Endothelial cell of umbilical vein (primary cell): ENCODE measurements at regions not wholly inside any gene's neighbourhood (a gene's known extent, or its start where the extent isn't known, plus 50 kb on each side); places are given as distances from the start of the nearest gene placed in this dataset.

ENCODE experiments used
- BruUV-seq: library from RNA; stranded (reverse); fragments of 400-500 nt; replicated peaks from 2 replicates; lab custom pipeline; 2021; lab: Mats Ljungman, UMichigan
- CTCF ChIA-PET: fragments of 300-600, 350-600 bp; sonication (Branson Sonifier 250); formaldehyde crosslinking; loops from one replicate; lab custom pipeline; 2021; ENCODE audit warnings: antibody characterized with exemption, inconsistent platforms; lab: Charles Lee
- POLR2A ChIA-PET: fragments of 300-600, 350-600 bp; sonication (Branson Sonifier 250); formaldehyde crosslinking; loops from one replicate; lab custom pipeline; 2021; ENCODE audit warnings: antibody characterized with exemption, inconsistent platforms; lab: Charles Lee
- DNase-seq: peaks from one replicate; pipeline ENCODE4 v3.0.0-alpha.2; 2011; ENCODE audit warnings: low read depth, low spot score
- FAIRE-seq: peaks from 2 replicates; lab custom pipeline; 2011; peaks lifted over from hg19 to GRCh38; lab: Jason Lieb, UNC
- H2AFZ ChIP-seq: 2 replicates; pipeline ENCODE4 v1.6.0; 2012; ENCODE audit warnings: low read depth, low read length, control low read depth, inconsistent platforms
- H3K27ac ChIP-seq: 2 replicates; pipeline ENCODE4 v1.5.1; 2011; ENCODE audit warnings: low read depth, mild to moderate bottlenecking, control low read depth, low read length, moderate library complexity; ENCODE audit not compliant: insufficient read depth
- H3K27me3 ChIP-seq, 2 experiments: 2 replicates each; pipeline versions ENCODE4 v1.6.0 to v1.6.1; 2011; ENCODE audit warnings: low read length in 2 of 2, mixed read lengths in 1 of 2; ENCODE audit not compliant: control insufficient read depth in 2 of 2, insufficient read depth in 2 of 2
- H3K36me3 ChIP-seq, 2 experiments: 2 replicates in 1 of 2; 3 replicates in 1 of 2; pipeline ENCODE4 v1.5.1; 2011; ENCODE audit warnings: low read length in 2 of 2, mild to moderate bottlenecking in 1 of 2, moderate library complexity in 1 of 2; ENCODE audit not compliant: control insufficient read depth in 2 of 2, insufficient read depth in 2 of 2; ENCODE audit errors: extremely low read depth in 1 of 2
- H3K4me1 ChIP-seq: 3 replicates; pipeline ENCODE4 v1.5.1; 2011; ENCODE audit warnings: mild to moderate bottlenecking, low read length; ENCODE audit not compliant: control insufficient read depth, insufficient read depth; ENCODE audit errors: extremely low read depth
- H3K4me2 ChIP-seq: 2 replicates; pipeline ENCODE4 v1.6.1; 2011; ENCODE audit warnings: low read length, control low read depth, mixed read lengths; ENCODE audit not compliant: insufficient read depth
- H3K4me3 ChIP-seq, 3 experiments: fragments of 200-600 bp in 1 of 3; sonication (generic), shearing (Covaris generic) in 1 of 3; replicated peaks in 1 of 3; 2 replicates each; pipeline ENCODE4 v1.5.1; 2011 to 2016; ENCODE audit warnings: control low read depth in 3 of 3, low read length in 3 of 3, mild to moderate bottlenecking in 2 of 3, inconsistent platforms in 1 of 3, low read depth in 1 of 3, moderate library complexity in 1 of 3; ENCODE audit not compliant: insufficient read depth in 1 of 3
- H3K79me2 ChIP-seq: 2 replicates; pipeline ENCODE4 v1.6.0; 2012; ENCODE audit warnings: low read length, inconsistent platforms; ENCODE audit not compliant: control insufficient read depth, insufficient read depth
- H3K9ac ChIP-seq: replicated peaks from 2 replicates; pipeline ENCODE3; 2011; ENCODE audit warnings: low read length, control low read depth; ENCODE audit not compliant: insufficient read depth; ENCODE audit errors: extremely low read depth
- H3K9me1 ChIP-seq: replicated peaks from 3 replicates; pipeline ENCODE4 v1.6.0; 2011; ENCODE audit warnings: mild to moderate bottlenecking, low read length; ENCODE audit not compliant: control insufficient read depth, insufficient read depth; ENCODE audit errors: extremely low read depth
- H3K9me3 ChIP-seq: replicated peaks from 2 replicates; pipeline ENCODE4 v1.5.1; 2012; ENCODE audit warnings: low read length, inconsistent platforms; ENCODE audit not compliant: control insufficient read depth, insufficient read depth
- H4K20me1 ChIP-seq: replicated peaks from 2 replicates; pipeline ENCODE3; 2011; ENCODE audit warnings: mild to moderate bottlenecking, low read length; ENCODE audit not compliant: control insufficient read depth, insufficient read depth; ENCODE audit errors: extremely low read depth
- EZH2 ChIP-seq: IDR thresholded peaks from 2 replicates; pipeline ENCODE4 v1.6.1; 2012; ENCODE audit warnings: borderline replicate concordance, low read depth, mild to moderate bottlenecking, moderate library complexity, low read length, inconsistent platforms; ENCODE audit not compliant: severe bottlenecking
- FOS ChIP-seq: IDR thresholded peaks from 2 replicates; pipeline ENCODE4 v1.6.1; 2011; ENCODE audit warnings: mild to moderate bottlenecking, low read length, moderate library complexity, borderline replicate concordance; ENCODE audit not compliant: insufficient read depth
- GATA2 ChIP-seq: IDR thresholded peaks from 2 replicates; pipeline ENCODE4 v1.7.0; 2011; ENCODE audit warnings: low read depth, mild to moderate bottlenecking, moderate library complexity, mixed read lengths, low read length; ENCODE audit not compliant: insufficient read length, insufficient read depth
- JUN ChIP-seq: IDR thresholded peaks from 2 replicates; pipeline ENCODE4 v1.6.1; 2011; ENCODE audit warnings: borderline replicate concordance, low read depth; ENCODE audit not compliant: insufficient read length, insufficient read depth
- MYC ChIP-seq: IDR thresholded peaks from one replicate; pipeline ENCODE4 v1.6.1; 2011; ENCODE audit warnings: mild to moderate bottlenecking, low read depth, low read length
- POLR2A ChIP-seq: IDR thresholded peaks from 2 replicates; pipeline ENCODE4 v1.6.1; 2012; ENCODE audit warnings: low read depth, mild to moderate bottlenecking, control low read depth, low read length
- POLR2AphosphoS5 ChIP-seq: IDR thresholded peaks from 2 replicates; pipeline ENCODE4 v1.6.1; 2012; ENCODE audit warnings: low read depth, mild to moderate bottlenecking, control low read depth, low read length, moderate library complexity; ENCODE audit not compliant: insufficient read depth
- dilution Hi-C: fragments of 300-500 bp; cut with MboI; formaldehyde crosslinking; loops from one replicate; pipeline ENCODE4 v1.15.0; 2019; ENCODE audit warnings: low sequenced_read_pairs; ENCODE audit not compliant: extremely low pct_ligation_motif_present
- intact Hi-C: fragments of 100-400 bp; cut with micrococcal nuclease; formaldehyde crosslinking; loops from one replicate; pipeline ENCODE4 v1.10.0; 2022
- TF ChIP-seq, protein P1 (sequence below), 2 donors: IDR thresholded peaks; 1 replicate in 1 of 2; 2 replicates in 1 of 2; pipeline ENCODE4 v1.5.1; 2011; ENCODE audit warnings: low read length in 2 of 2, mild to moderate bottlenecking in 2 of 2, moderate library complexity in 2 of 2, control low read depth in 1 of 2, inconsistent platforms in 1 of 2, low read depth in 1 of 2; ENCODE audit not compliant: insufficient read depth in 1 of 2; ENCODE audit errors: extremely low read depth in 1 of 2
- TF ChIP-seq, protein P2 (sequence below): IDR thresholded peaks from 2 replicates; pipeline ENCODE4 v1.6.1; 2011; ENCODE audit not compliant: insufficient read depth, insufficient read length

DNA sequence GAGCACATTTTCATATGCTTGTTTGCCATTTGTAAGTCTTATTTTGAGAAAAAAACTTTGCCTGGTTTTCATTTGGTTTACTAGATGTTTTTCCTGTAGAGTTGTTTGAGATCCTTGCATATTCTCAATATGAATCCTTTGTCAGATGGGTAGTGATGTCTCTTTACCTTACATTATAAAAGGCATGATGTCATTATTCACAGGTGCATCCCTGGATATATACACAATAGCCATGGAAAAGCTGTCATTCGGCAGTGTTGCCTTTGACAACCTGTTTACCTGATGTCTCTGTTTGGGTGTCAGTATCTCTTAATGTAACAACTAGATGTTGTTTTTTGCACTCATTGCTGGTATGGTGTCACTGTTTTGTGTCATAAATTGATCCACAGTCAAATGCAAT is 58.8 kb upstream of the MAL start:
- CTCF ChIA-PET, result interaction anchor here (1.0 kb wide), 1 partner anchor 10 kb away, joined by 5 read pairs; no protein-coding TSS in a partner anchor
- Histone ChIP-seq H2AFZ (no peak overlapping the region), H3K36me3 (no peaks in the 10 kb centered on the region), H3K9me1 (no peaks in the 10 kb centered on the region), H3K27ac (no peak overlapping the region), H3K9me3 (no peaks in the 10 kb centered on the region), H3K27me3 (no peaks in the 10 kb centered on the region), H3K4me2 (no peak overlapping the region), H3K4me1 (no peaks in the 10 kb centered on the region), H3K9ac (no peak overlapping the region), H3K4me3 (no peak overlapping the region), H3K79me2 (no peaks in the 10 kb centered on the region), H4K20me1 (no peaks in the 10 kb centered on the region)
- no peak for FAIRE-seq
- TF ChIP-seq EZH2, result no peak
- TF ChIP-seq, protein P1, sequence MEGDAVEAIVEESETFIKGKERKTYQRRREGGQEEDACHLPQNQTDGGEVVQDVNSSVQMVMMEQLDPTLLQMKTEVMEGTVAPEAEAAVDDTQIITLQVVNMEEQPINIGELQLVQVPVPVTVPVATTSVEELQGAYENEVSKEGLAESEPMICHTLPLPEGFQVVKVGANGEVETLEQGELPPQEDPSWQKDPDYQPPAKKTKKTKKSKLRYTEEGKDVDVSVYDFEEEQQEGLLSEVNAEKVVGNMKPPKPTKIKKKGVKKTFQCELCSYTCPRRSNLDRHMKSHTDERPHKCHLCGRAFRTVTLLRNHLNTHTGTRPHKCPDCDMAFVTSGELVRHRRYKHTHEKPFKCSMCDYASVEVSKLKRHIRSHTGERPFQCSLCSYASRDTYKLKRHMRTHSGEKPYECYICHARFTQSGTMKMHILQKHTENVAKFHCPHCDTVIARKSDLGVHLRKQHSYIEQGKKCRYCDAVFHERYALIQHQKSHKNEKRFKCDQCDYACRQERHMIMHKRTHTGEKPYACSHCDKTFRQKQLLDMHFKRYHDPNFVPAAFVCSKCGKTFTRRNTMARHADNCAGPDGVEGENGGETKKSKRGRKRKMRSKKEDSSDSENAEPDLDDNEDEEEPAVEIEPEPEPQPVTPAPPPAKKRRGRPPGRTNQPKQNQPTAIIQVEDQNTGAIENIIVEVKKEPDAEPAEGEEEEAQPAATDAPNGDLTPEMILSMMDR (IDR thresholded peaks at IDR 0.05; ENCODE audit: extremely low read depth in 1 of 2, insufficient read depth in 1 of 2, low read depth in 1 of 2, low read length in 2 of 2), result no peak
- dilution Hi-C loops (no loop called here), intact Hi-C loops (no loop called here)
- no peak for DNase-seq
- POLR2A ChIA-PET, result no interaction called here
- BruUV-seq, result no TSS peak

DNA sequence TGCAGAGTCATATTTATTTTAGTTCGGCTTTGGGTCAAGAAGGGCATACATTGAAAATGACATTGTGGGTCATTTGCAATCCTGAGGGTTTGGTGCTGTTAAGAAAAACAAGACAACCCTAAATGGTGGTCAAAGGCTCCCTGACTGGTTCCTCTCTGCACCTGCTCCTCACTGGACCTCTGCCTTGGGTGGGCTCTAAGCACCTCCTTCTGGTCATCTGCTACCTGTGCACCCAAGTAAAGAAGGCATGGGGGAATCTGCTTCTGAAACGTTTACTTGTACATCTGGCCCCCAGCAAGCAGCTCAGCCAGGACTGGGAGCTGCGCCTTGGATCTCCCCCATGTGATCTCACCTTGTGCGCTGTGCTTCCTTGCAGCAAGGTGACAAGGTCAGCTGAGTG is 55.2 kb upstream of the MAL start:
- CTCF ChIA-PET, result interaction anchor here (1.0 kb wide), 1 partner anchor 16 kb away, joined by 3 read pairs; no protein-coding TSS in a partner anchor
- H4K20me1 ChIP-seq, result no peaks in the 10 kb centered on the region
- H3K27ac ChIP-seq, result no peak overlapping the region
- no peak overlapping the region for H3K9ac ChIP-seq
- dilution Hi-C loops (no loop called here), intact Hi-C loops (no loop called here)
- no peak for DNase-seq
- H3K4me2 ChIP-seq, result no peak overlapping the region
- no peaks in the 10 kb centered on the region for H3K9me1 ChIP-seq
- no peak overlapping the region for H3K4me3 ChIP-seq
- H3K36me3 ChIP-seq, result no peaks in the 10 kb centered on the region
- TF ChIP-seq JUN (no peak), FOS (no peak), EZH2 (no peak), POLR2A (no peak), GATA2 (no peak), POLR2AphosphoS5 (no peak), MYC (no peak)
- TF ChIP-seq, protein P1 (IDR thresholded peaks at IDR 0.05; ENCODE audit: extremely low read depth in 1 of 2, insufficient read depth in 1 of 2, low read depth in 1 of 2, low read length in 2 of 2), result no peak
- TF ChIP-seq, protein P2, sequence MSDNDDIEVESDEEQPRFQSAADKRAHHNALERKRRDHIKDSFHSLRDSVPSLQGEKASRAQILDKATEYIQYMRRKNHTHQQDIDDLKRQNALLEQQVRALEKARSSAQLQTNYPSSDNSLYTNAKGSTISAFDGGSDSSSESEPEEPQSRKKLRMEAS, result no peak
- H3K79me2 ChIP-seq, result no peaks in the 10 kb centered on the region
- H2AFZ ChIP-seq, result no peak overlapping the region
- H3K27me3 ChIP-seq, result no peaks in the 10 kb centered on the region
- H3K9me3 ChIP-seq, result no peaks in the 10 kb centered on the region
- BruUV-seq, result no TSS peak
- POLR2A ChIA-PET, result no interaction called here
- no peaks in the 10 kb centered on the region for H3K4me1 ChIP-seq
- FAIRE-seq, result no peak
